Large intestine (tissue), 3 donors: ENCODE measurements at regions not wholly inside any gene's neighbourhood (a gene's known extent, or its start where the extent isn't known, plus 50 kb on each side); places are given as distances from the start of the nearest gene placed in this dataset.

ENCODE experiments used
- DNase-seq, 2 donors: peaks; one replicate each; pipeline versions ENCODE4 v3.0.0 to v3.0.0-alpha.2; 2013
- H3K27ac ChIP-seq: one replicate; pipeline ENCODE4 v1.5.1; 2013; ENCODE audit warnings: low read length
- H3K27me3 ChIP-seq: 2 replicates; pipeline ENCODE4 v1.6.1; 2013; ENCODE audit warnings: low read length; ENCODE audit not compliant: control insufficient read depth, insufficient read depth
- H3K36me3 ChIP-seq: 2 replicates; pipeline ENCODE4 v1.6.1; 2013; ENCODE audit warnings: low read length; ENCODE audit not compliant: control insufficient read depth, insufficient read depth
- H3K4me1 ChIP-seq: one replicate; pipeline ENCODE4 v1.6.1; 2013; ENCODE audit warnings: low read length; ENCODE audit not compliant: control insufficient read depth, insufficient read depth
- H3K4me3 ChIP-seq: one replicate; pipeline ENCODE4 v1.5.1; 2013; ENCODE audit warnings: low read length
- H3K9me3 ChIP-seq: one replicate; pipeline ENCODE4 v1.6.1; 2013; ENCODE audit warnings: mild to moderate bottlenecking, low read depth, low read length, moderate library complexity; ENCODE audit not compliant: control insufficient read depth
- WGBS: methylation state at CpG from one replicate; pipeline ENCODE4 v1.1.5; 2013; ENCODE audit warnings: low lambda C conversion rate; ENCODE audit not compliant: insufficient coverage; 5-methylcytosine and 5-hydroxymethylcytosine counted together

DNA sequence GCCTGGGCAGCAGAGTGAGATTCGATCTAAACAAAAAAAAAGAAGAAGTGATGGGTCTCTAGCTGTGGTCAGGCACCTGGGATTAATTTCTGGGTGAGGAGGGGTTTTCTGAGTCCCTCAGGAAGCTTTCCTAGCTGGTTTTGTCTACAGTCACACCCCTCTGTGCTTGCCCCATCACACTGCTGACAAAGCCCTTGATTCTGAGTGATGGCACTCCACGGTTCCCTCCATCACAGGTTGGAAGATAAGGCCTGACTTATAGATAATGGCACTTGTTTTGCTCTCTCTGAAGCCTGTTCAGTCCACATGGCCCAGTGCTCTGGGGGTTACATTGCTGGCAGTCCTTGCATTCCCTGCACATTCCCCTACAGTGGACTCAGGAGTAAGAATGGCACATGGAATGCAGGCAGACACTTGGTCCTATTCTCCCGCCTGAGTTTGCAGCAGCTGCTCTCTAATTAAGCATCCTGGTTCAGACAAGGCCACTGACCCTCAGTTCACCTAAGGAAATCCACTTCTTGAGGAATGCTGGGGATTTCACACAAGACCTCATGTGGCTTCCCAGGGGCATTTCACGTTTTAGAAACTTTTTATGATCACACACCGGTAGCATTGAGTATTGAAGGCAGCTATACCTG lies 81.0 kb upstream of the NMNAT3 start:
- no peaks in the 10 kb centered on the region for H3K27me3 ChIP-seq
- no peaks in the 10 kb centered on the region for H3K4me1 ChIP-seq
- no peak overlapping the region for H3K4me3 ChIP-seq
- no peak for DNase-seq
- no peaks in the 10 kb centered on the region for H3K36me3 ChIP-seq
- no peak overlapping the region for H3K27ac ChIP-seq
- WGBS: no CpG with 5 or more reads among the region's 5 CpGs
- H3K9me3 ChIP-seq: no peaks in the 10 kb centered on the region

DNA sequence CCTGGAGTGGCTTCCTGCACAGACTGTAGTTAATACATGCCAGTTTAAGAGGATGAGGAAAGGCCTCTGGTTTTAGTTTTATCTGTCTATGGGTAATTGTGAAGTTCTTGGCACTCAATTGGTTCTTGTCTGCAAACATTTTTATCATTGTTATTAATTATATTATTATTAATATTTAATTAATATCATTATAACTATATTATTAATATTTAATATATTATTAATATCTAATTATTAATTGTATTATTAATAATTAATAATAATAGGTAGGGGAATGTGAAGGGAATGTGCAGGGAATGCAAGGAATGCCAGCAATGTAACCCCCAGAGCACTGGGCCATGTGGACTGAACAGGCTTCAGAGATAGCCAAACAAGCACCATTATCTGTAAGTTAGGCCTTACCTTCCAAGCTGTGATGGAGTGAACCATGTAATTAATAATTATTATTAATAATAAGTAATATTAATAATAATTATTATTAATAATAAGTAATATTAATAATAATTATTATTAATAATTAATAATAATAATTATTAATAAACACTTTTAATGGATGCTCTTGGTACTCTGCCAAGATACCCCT lies 79.8 kb upstream of the NMNAT3 start:
- no peaks in the 10 kb centered on the region for H3K9me3 ChIP-seq
- H3K27me3 ChIP-seq: no peaks in the 10 kb centered on the region
- H3K27ac ChIP-seq: no peak overlapping the region
- DNase-seq: no peak
- no peak overlapping the region for H3K4me3 ChIP-seq
- H3K4me1 ChIP-seq: no peaks in the 10 kb centered on the region
- H3K36me3 ChIP-seq: no peaks in the 10 kb centered on the region

GRCh38 chr3:139756529-139757103 lies 78.8 kb upstream of the NMNAT3 start:
- Histone ChIP-seq H3K4me1 (no peaks in the 10 kb centered on the region), H3K36me3 (no peaks in the 10 kb centered on the region), H3K27ac (no peak overlapping the region), H3K27me3 (no peaks in the 10 kb centered on the region), H3K9me3 (no peaks in the 10 kb centered on the region), H3K4me3 (no peak overlapping the region)
- no CpG with 5 or more reads among the region's 3 CpGs for WGBS
- no peak for DNase-seq

GRCh38 chr3:139755551-139755950 lies 77.8 kb upstream of the NMNAT3 start:
- no peaks in the 10 kb centered on the region for H3K36me3 ChIP-seq
- no CpG with 5 or more reads among the region's 3 CpGs for WGBS
- no peaks in the 10 kb centered on the region for H3K27me3 ChIP-seq
- no peak overlapping the region for H3K27ac ChIP-seq
- H3K4me3 ChIP-seq: no peak overlapping the region
- no peaks in the 10 kb centered on the region for H3K4me1 ChIP-seq
- DNase-seq: no peak
- H3K9me3 ChIP-seq: no peaks in the 10 kb centered on the region

GRCh38 chr3:139751789-139752188 lies 74.0 kb upstream of the NMNAT3 start:
- no peak for DNase-seq
- Histone ChIP-seq H3K9me3 (no peaks in the 10 kb centered on the region), H3K27ac (no peak overlapping the region), H3K4me1 (no peaks in the 10 kb centered on the region), H3K36me3 (no peaks in the 10 kb centered on the region), H3K27me3 (no peaks in the 10 kb centered on the region), H3K4me3 (no peak overlapping the region)
- 0% methylated on average over 1 of the region's 2 CpGs for WGBS

- Histone ChIP-seq H3K9me3 (no peaks in the 10 kb centered on the region), H3K27me3 (no peaks in the 10 kb centered on the region), H3K36me3 (no peaks in the 10 kb centered on the region), H3K4me3 (no peak overlapping the region), H3K4me1 (no peaks in the 10 kb centered on the region), H3K27ac (no peak overlapping the region)
- no peak for DNase-seq
These were observed 68.7 kb upstream of the NMNAT3 start for GRCh38 chr3:139746481-139746880.

GRCh38 chr3:139745831-139746230 lies 68.1 kb upstream of the NMNAT3 start:
- no peaks in the 10 kb centered on the region for H3K36me3 ChIP-seq
- H3K9me3 ChIP-seq: no peaks in the 10 kb centered on the region
- DNase-seq: no peak
- 60% methylated on average over 1 of the region's 4 CpGs for WGBS
- H3K27me3 ChIP-seq: peaks cover under 1% of the 10 kb centered on the region
- no peaks in the 10 kb centered on the region for H3K4me1 ChIP-seq
- no peak overlapping the region for H3K27ac ChIP-seq
- no peak overlapping the region for H3K4me3 ChIP-seq

GRCh38 chr3:139738697-139739096 lies 60.9 kb upstream of the NMNAT3 start:
- no CpG with 5 or more reads among the region's 3 CpGs for WGBS
- peaks cover 9% of the 10 kb centered on the region for H3K27me3 ChIP-seq
- H3K36me3 ChIP-seq: no peaks in the 10 kb centered on the region
- DNase-seq: no peak
- H3K9me3 ChIP-seq: no peaks in the 10 kb centered on the region
- H3K27ac ChIP-seq: no peak overlapping the region
- H3K4me1 ChIP-seq: no peaks in the 10 kb centered on the region
- H3K4me3 ChIP-seq: no peak overlapping the region

DNA sequence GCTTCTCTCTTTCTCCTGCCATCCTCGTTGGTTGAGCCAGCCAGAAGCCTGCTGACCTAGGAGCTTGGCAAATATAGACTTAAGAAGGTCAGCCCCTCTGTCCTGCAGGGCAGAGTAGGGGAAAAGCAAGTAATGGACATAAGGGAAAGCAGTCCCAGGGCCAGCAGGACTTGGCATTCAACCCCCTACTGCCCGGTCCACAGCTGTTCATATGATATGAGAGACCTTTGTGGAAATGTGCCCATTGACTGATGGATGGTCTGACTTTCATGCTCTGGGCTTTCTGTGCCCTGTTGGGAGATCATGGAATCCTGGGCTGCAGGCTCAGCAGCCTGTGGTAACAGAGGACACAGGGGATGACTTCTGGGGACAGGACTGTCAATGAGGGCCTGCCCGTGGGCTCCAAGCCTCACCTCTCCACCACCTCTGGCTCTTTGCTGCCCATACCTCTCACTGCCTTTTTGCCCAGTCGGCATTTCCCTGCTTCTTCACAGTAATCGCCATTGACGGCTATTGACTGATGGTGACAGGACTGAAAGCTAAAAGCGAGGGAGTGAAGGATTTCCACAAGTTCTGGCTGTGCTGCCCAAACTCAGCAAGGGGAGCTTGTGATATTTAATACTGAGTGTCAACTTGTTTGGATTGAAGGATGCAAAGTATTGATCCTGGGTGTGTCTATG lies 60.0 kb upstream of the NMNAT3 start:
- no peak for DNase-seq
- Histone ChIP-seq H3K4me1 (no peaks in the 10 kb centered on the region), H3K27ac (no peak overlapping the region), H3K9me3 (no peaks in the 10 kb centered on the region), H3K4me3 (no peak overlapping the region), H3K27me3 (peaks cover 9% of the 10 kb centered on the region), H3K36me3 (no peaks in the 10 kb centered on the region)
- WGBS: 80% methylated on average over 1 of the region's 7 CpGs

- peaks cover 6% of the 10 kb centered on the region for H3K27me3 ChIP-seq
- WGBS: no CpG with 5 or more reads among the region's 6 CpGs
- no peak for DNase-seq
- no peak overlapping the region for H3K4me3 ChIP-seq
- no peaks in the 10 kb centered on the region for H3K9me3 ChIP-seq
- no peak overlapping the region for H3K27ac ChIP-seq
- no peaks in the 10 kb centered on the region for H3K36me3 ChIP-seq
- no peaks in the 10 kb centered on the region for H3K4me1 ChIP-seq
These were observed 57.4 kb upstream of the NMNAT3 start for GRCh38 chr3:139735191-139735590.
